Endothelial cell of umbilical vein (primary cell): ENCODE measurements at regions not wholly inside any gene's neighbourhood (a gene's known extent, or its start where the extent isn't known, plus 50 kb on each side); places are given as distances from the start of the nearest gene placed in this dataset.

Experiments used
- BruUV-seq: library from RNA; stranded (reverse); fragments of 400-500 nt; replicated peaks from 2 replicates; lab custom pipeline; 2021; lab: Mats Ljungman, UMichigan
- CTCF ChIA-PET: fragments of 300-600, 350-600 bp; sonication (Branson Sonifier 250); formaldehyde crosslinking; loops from one replicate; lab custom pipeline; 2021; ENCODE audit warnings: antibody characterized with exemption, inconsistent platforms; lab: Charles Lee
- POLR2A ChIA-PET: fragments of 300-600, 350-600 bp; sonication (Branson Sonifier 250); formaldehyde crosslinking; loops from one replicate; lab custom pipeline; 2021; ENCODE audit warnings: antibody characterized with exemption, inconsistent platforms; lab: Charles Lee
- DNase-seq: peaks from one replicate; pipeline ENCODE4 v3.0.0-alpha.2; 2011; ENCODE audit warnings: low read depth, low spot score
- FAIRE-seq: peaks from 2 replicates; lab custom pipeline; 2011; peaks lifted over from hg19 to GRCh38; lab: Jason Lieb, UNC
- H2AFZ ChIP-seq: 2 replicates; pipeline ENCODE4 v1.6.0; 2012; ENCODE audit warnings: low read depth, low read length, control low read depth, inconsistent platforms
- H3K27ac ChIP-seq: 2 replicates; pipeline ENCODE4 v1.5.1; 2011; ENCODE audit warnings: low read depth, mild to moderate bottlenecking, control low read depth, low read length, moderate library complexity; ENCODE audit not compliant: insufficient read depth
- H3K27me3 ChIP-seq, 2 experiments: 2 replicates each; pipeline versions ENCODE4 v1.6.0 to v1.6.1; 2011; ENCODE audit warnings: low read length in 2 of 2, mixed read lengths in 1 of 2; ENCODE audit not compliant: control insufficient read depth in 2 of 2, insufficient read depth in 2 of 2
- H3K36me3 ChIP-seq, 2 experiments: 2 replicates in 1 of 2; 3 replicates in 1 of 2; pipeline ENCODE4 v1.5.1; 2011; ENCODE audit warnings: low read length in 2 of 2, mild to moderate bottlenecking in 1 of 2, moderate library complexity in 1 of 2; ENCODE audit not compliant: control insufficient read depth in 2 of 2, insufficient read depth in 2 of 2; ENCODE audit errors: extremely low read depth in 1 of 2
- H3K4me1 ChIP-seq: 3 replicates; pipeline ENCODE4 v1.5.1; 2011; ENCODE audit warnings: mild to moderate bottlenecking, low read length; ENCODE audit not compliant: control insufficient read depth, insufficient read depth; ENCODE audit errors: extremely low read depth
- H3K4me2 ChIP-seq: 2 replicates; pipeline ENCODE4 v1.6.1; 2011; ENCODE audit warnings: low read length, control low read depth, mixed read lengths; ENCODE audit not compliant: insufficient read depth
- H3K4me3 ChIP-seq, 3 experiments: fragments of 200-600 bp in 1 of 3; sonication (generic), shearing (Covaris generic) in 1 of 3; replicated peaks in 1 of 3; 2 replicates each; pipeline ENCODE4 v1.5.1; 2011 to 2016; ENCODE audit warnings: control low read depth in 3 of 3, low read length in 3 of 3, mild to moderate bottlenecking in 2 of 3, inconsistent platforms in 1 of 3, low read depth in 1 of 3, moderate library complexity in 1 of 3; ENCODE audit not compliant: insufficient read depth in 1 of 3
- H3K79me2 ChIP-seq: 2 replicates; pipeline ENCODE4 v1.6.0; 2012; ENCODE audit warnings: low read length, inconsistent platforms; ENCODE audit not compliant: control insufficient read depth, insufficient read depth
- H3K9ac ChIP-seq: replicated peaks from 2 replicates; pipeline ENCODE3; 2011; ENCODE audit warnings: low read length, control low read depth; ENCODE audit not compliant: insufficient read depth; ENCODE audit errors: extremely low read depth
- H3K9me1 ChIP-seq: replicated peaks from 3 replicates; pipeline ENCODE4 v1.6.0; 2011; ENCODE audit warnings: mild to moderate bottlenecking, low read length; ENCODE audit not compliant: control insufficient read depth, insufficient read depth; ENCODE audit errors: extremely low read depth
- H3K9me3 ChIP-seq: replicated peaks from 2 replicates; pipeline ENCODE4 v1.5.1; 2012; ENCODE audit warnings: low read length, inconsistent platforms; ENCODE audit not compliant: control insufficient read depth, insufficient read depth
- H4K20me1 ChIP-seq: replicated peaks from 2 replicates; pipeline ENCODE3; 2011; ENCODE audit warnings: mild to moderate bottlenecking, low read length; ENCODE audit not compliant: control insufficient read depth, insufficient read depth; ENCODE audit errors: extremely low read depth
- CTCF ChIP-seq, 2 donors: IDR thresholded peaks; 1 replicate in 1 of 2; 2 replicates in 1 of 2; pipeline ENCODE4 v1.5.1; 2011; ENCODE audit warnings: low read length in 2 of 2, mild to moderate bottlenecking in 2 of 2, moderate library complexity in 2 of 2, control low read depth in 1 of 2, inconsistent platforms in 1 of 2, low read depth in 1 of 2; ENCODE audit not compliant: insufficient read depth in 1 of 2; ENCODE audit errors: extremely low read depth in 1 of 2
- EZH2 ChIP-seq: IDR thresholded peaks from 2 replicates; pipeline ENCODE4 v1.6.1; 2012; ENCODE audit warnings: borderline replicate concordance, low read depth, mild to moderate bottlenecking, moderate library complexity, low read length, inconsistent platforms; ENCODE audit not compliant: severe bottlenecking
- FOS ChIP-seq: IDR thresholded peaks from 2 replicates; pipeline ENCODE4 v1.6.1; 2011; ENCODE audit warnings: mild to moderate bottlenecking, low read length, moderate library complexity, borderline replicate concordance; ENCODE audit not compliant: insufficient read depth
- GATA2 ChIP-seq: IDR thresholded peaks from 2 replicates; pipeline ENCODE4 v1.7.0; 2011; ENCODE audit warnings: low read depth, mild to moderate bottlenecking, moderate library complexity, mixed read lengths, low read length; ENCODE audit not compliant: insufficient read length, insufficient read depth
- JUN ChIP-seq: IDR thresholded peaks from 2 replicates; pipeline ENCODE4 v1.6.1; 2011; ENCODE audit warnings: borderline replicate concordance, low read depth; ENCODE audit not compliant: insufficient read length, insufficient read depth
- MAX ChIP-seq: IDR thresholded peaks from 2 replicates; pipeline ENCODE4 v1.6.1; 2011; ENCODE audit not compliant: insufficient read depth, insufficient read length
- MYC ChIP-seq: IDR thresholded peaks from one replicate; pipeline ENCODE4 v1.6.1; 2011; ENCODE audit warnings: mild to moderate bottlenecking, low read depth, low read length
- POLR2A ChIP-seq: IDR thresholded peaks from 2 replicates; pipeline ENCODE4 v1.6.1; 2012; ENCODE audit warnings: low read depth, mild to moderate bottlenecking, control low read depth, low read length
- POLR2AphosphoS5 ChIP-seq: IDR thresholded peaks from 2 replicates; pipeline ENCODE4 v1.6.1; 2012; ENCODE audit warnings: low read depth, mild to moderate bottlenecking, control low read depth, low read length, moderate library complexity; ENCODE audit not compliant: insufficient read depth
- dilution Hi-C: fragments of 300-500 bp; cut with MboI; formaldehyde crosslinking; loops from one replicate; pipeline ENCODE4 v1.15.0; 2019; ENCODE audit warnings: low sequenced_read_pairs; ENCODE audit not compliant: extremely low pct_ligation_motif_present
- intact Hi-C: fragments of 100-400 bp; cut with micrococcal nuclease; formaldehyde crosslinking; loops from one replicate; pipeline ENCODE4 v1.10.0; 2022

GRCh38 chr7:118708741-118709140 is 484.2 kb downstream of the ANKRD7 start:
- intact Hi-C loops, result no loop called here
- BruUV-seq, result no TSS peak

More at GRCh38 chr7:118708741-118709140, 484.2 kb downstream of the ANKRD7 start:
- Histone ChIP-seq H4K20me1 (no peaks in the 10 kb centered on the region), H3K36me3 (no peaks in the 10 kb centered on the region), H3K4me2 (no peak overlapping the region), H3K9ac (no peak overlapping the region), H3K4me3 (no peak overlapping the region), H3K27me3 (no peaks in the 10 kb centered on the region), H3K9me1 (no peaks in the 10 kb centered on the region), H2AFZ (no peak overlapping the region), H3K79me2 (no peaks in the 10 kb centered on the region), H3K9me3 (no peaks in the 10 kb centered on the region), H3K4me1 (no peaks in the 10 kb centered on the region), H3K27ac (no peak overlapping the region)
- POLR2A ChIA-PET, result no interaction called here
- dilution Hi-C loops, result no loop called here
- no peak for FAIRE-seq
- TF ChIP-seq POLR2AphosphoS5, result no peak
- TF ChIP-seq MAX, result no peak
- no peak for TF ChIP-seq FOS
- TF ChIP-seq GATA2, result no peak
- TF ChIP-seq JUN, result no peak
- TF ChIP-seq MYC, result no peak
- no peak for TF ChIP-seq POLR2A
- no peak for TF ChIP-seq CTCF (IDR thresholded peaks at IDR 0.05; ENCODE audit: extremely low read depth in 1 of 2, insufficient read depth in 1 of 2, low read depth in 1 of 2, low read length in 2 of 2)
- TF ChIP-seq EZH2, result no peak
- CTCF ChIA-PET, result no interaction called here
- DNase-seq, result no peak
